ENCODE measurements at regions not wholly inside any gene's neighbourhood (a gene's known extent, or its start where the extent isn't known, plus 50 kb on each side); places are given as distances from the start of the nearest gene placed in this dataset.

DNA sequence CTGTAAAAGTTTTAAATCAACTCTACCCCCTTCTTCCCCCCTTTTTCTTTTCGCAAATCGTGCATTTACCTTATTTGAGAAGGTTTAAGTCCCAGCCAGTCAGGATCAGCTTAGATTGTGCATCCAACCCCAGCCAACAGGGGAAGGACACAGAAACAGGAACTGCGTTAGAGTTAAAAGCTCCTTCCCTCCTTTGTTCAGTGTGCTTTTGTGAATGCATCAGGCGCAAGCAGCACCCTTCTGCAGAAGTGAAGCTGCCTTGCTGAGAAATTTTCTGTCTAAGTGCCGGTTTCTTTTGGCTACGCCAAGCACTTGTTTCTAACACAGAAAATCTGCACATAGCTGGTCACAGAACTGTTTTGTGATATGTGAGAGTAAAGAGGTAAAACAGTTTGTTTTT, 56.2 kb upstream of the PRRC2C start:
- no peaks in the 10 kb centered on the region for H3K36me3 ChIP-seq (ENCODE audit: low read depth)
- no peaks in the 10 kb centered on the region for H3K4me1 ChIP-seq (ENCODE audit: low read depth)
- no peak overlapping the region for H3K4me3 ChIP-seq
- ATAC-seq (no peak), DNase-seq (no peak)
- TF ChIP-seq, protein P1, sequence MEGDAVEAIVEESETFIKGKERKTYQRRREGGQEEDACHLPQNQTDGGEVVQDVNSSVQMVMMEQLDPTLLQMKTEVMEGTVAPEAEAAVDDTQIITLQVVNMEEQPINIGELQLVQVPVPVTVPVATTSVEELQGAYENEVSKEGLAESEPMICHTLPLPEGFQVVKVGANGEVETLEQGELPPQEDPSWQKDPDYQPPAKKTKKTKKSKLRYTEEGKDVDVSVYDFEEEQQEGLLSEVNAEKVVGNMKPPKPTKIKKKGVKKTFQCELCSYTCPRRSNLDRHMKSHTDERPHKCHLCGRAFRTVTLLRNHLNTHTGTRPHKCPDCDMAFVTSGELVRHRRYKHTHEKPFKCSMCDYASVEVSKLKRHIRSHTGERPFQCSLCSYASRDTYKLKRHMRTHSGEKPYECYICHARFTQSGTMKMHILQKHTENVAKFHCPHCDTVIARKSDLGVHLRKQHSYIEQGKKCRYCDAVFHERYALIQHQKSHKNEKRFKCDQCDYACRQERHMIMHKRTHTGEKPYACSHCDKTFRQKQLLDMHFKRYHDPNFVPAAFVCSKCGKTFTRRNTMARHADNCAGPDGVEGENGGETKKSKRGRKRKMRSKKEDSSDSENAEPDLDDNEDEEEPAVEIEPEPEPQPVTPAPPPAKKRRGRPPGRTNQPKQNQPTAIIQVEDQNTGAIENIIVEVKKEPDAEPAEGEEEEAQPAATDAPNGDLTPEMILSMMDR (IDR thresholded peaks at IDR 0.05) = no peak
- intact Hi-C loops (cut with DNase I, micrococcal nuclease) = no loop called here
- H3K9me3 ChIP-seq = no peaks in the 10 kb centered on the region

DNA sequence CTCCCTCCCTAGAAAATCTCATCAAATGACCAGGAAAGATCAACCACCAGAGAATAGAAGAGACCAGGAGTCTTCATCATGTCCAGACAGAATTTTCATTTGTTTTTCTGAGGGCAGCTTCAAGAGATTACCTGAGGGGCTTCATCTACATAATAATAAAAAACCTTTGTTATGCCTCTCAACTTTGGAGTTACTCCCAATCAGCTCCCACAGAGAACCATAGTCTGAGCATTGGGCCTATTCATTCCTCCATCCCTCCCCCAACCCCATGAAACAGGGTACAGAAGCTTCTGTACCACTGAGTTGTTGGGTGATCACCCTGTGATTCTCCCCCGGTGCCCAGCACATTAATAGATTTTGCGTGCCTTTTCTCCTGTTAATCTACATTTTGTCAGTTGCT, 53.3 kb upstream of the PRRC2C start:
- Histone ChIP-seq H3K4me1 (ENCODE audit: low read depth) (no peaks in the 10 kb centered on the region), H3K36me3 (ENCODE audit: low read depth) (no peaks in the 10 kb centered on the region), H3K9me3 (no peaks in the 10 kb centered on the region), H3K4me3 (no peak overlapping the region)
- ATAC-seq (no peak), DNase-seq (no peak)
- TF ChIP-seq, protein P1 (IDR thresholded peaks at IDR 0.05) = no peak
- intact Hi-C loops (cut with DNase I, micrococcal nuclease) = no loop called here

DNA sequence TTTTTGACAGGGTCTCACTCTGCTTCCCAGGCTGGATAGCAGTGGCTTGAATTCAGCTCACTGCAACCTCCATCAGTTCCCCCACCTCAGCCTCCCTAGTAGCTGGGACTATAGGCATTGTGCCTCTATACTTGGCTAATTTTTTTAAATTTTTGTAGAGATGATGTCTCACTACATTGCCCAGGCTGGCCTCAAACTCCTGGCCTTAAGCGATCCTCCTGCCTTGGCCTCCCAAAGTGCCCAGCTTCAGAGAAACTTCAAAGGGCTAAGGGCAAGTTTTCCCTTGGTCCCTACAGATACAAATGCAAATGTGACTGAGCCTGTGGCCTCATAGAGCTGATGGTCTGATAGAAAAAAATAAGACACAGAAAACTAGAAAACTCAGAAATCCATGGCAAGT, 52.9 kb upstream of the PRRC2C start:
- intact Hi-C loops (cut with DNase I, micrococcal nuclease) = no loop called here
- Histone ChIP-seq H3K4me1 (ENCODE audit: low read depth) (no peaks in the 10 kb centered on the region), H3K4me3 (no peak overlapping the region), H3K36me3 (ENCODE audit: low read depth) (no peaks in the 10 kb centered on the region), H3K9me3 (no peaks in the 10 kb centered on the region)
- TF ChIP-seq, protein P1 (IDR thresholded peaks at IDR 0.05) = no peak
- no peak for ATAC-seq
- DNase-seq = no peak

DNA sequence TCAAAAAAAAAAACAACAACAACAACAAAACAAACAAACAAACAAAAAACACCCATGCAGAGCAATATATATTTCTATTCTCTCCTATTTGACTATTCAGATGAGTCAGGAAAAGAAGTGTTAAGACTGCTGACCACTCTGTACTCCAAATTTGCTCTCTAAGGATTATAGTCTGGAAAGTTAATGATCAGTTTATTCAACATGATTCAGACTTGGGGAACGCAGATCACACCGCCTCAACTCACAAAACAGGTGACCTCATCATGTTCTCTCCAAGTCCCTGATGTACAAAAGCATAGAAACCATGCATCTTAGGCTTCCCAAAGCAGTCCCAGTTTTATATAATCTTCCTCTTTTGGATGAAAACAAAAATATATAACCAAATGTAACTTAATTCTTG, 51.9 kb upstream of the PRRC2C start:
- ATAC-seq (no peak), DNase-seq (no peak)
- no peak overlapping the region for H3K4me3 ChIP-seq
- no peaks in the 10 kb centered on the region for H3K4me1 ChIP-seq (ENCODE audit: low read depth)
- intact Hi-C loops (cut with DNase I, micrococcal nuclease) = no loop called here
- no peaks in the 10 kb centered on the region for H3K36me3 ChIP-seq (ENCODE audit: low read depth)
- H3K9me3 ChIP-seq = no peaks in the 10 kb centered on the region
- TF ChIP-seq, protein P1 (IDR thresholded peaks at IDR 0.05) = no peak

DNA sequence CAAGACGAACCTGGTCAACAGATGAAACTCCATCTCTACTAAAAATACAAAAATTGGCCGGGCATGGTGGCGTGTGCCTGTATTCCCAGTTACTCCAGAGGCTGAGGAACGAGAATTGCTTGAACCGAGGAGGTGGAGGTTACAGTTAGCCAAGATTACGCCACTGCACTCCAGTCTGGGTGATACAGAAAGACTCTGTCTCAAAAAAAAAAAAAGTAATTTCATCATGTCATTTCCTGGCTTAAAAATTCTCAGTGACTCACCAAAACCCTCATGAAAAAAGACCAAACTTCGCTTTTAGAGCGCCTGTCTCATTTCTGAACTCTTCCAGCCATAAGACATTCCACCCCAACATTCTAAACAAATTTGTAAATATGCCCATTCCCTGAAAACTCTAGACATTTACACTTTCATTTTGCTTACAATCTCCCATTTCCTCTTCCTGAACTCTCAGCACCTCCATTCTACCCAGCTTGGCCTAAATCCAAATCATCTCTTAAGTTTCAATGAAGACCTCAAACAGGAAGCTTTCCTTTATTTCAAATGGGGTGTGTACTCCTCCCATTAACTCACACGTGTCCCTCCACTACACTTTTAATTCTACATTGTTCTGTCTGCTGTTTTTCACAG, 50.5 kb upstream of the PRRC2C start:
- TF ChIP-seq, protein P1 (IDR thresholded peaks at IDR 0.05) = no peak
- Histone ChIP-seq H3K36me3 (ENCODE audit: low read depth) (no peaks in the 10 kb centered on the region), H3K9me3 (no peaks in the 10 kb centered on the region), H3K4me1 (ENCODE audit: low read depth) (no peaks in the 10 kb centered on the region), H3K4me3 (no peak overlapping the region)
- intact Hi-C loops (cut with DNase I, micrococcal nuclease) = no loop called here
- DNase-seq (no peak), ATAC-seq (peak; percentile 46)
